Hepatocyte (in vitro differentiated cells): ENCODE measurements at regions not wholly inside any gene's neighbourhood (a gene's known extent, or its start where the extent isn't known, plus 50 kb on each side); places are given as distances from the start of the nearest gene placed in this dataset.

Source experiments
- DNase-seq: peaks from one replicate; pipeline ENCODE4 v3.0.0-alpha.2; 2016; ENCODE audit warnings: low spot score
- H2AFZ ChIP-seq: fragments of 200-600 bp; sonication (generic); 2 replicates; pipeline ENCODE4 v1.6.0; 2016; ENCODE audit warnings: antibody characterized with exemption, mild to moderate bottlenecking
- H3K27ac ChIP-seq: fragments of 200-600 bp; sonication (generic); 2 replicates; pipeline ENCODE4 v1.5.1; 2016; ENCODE audit warnings: mild to moderate bottlenecking
- H3K27me3 ChIP-seq: fragments of 200-600 bp; sonication (generic); 2 replicates; pipeline ENCODE4 v1.6.1; 2016
- H3K36me3 ChIP-seq: fragments of 200-600 bp; sonication (generic); replicated peaks from 2 replicates; pipeline ENCODE4 v1.5.1; 2016; ENCODE audit warnings: low read depth; ENCODE audit not compliant: insufficient read depth
- H3K4me1 ChIP-seq: fragments of 200-600 bp; sonication (generic); 2 replicates; pipeline ENCODE4 v1.5.1; 2016; ENCODE audit warnings: mild to moderate bottlenecking, moderate library complexity; ENCODE audit not compliant: insufficient read depth
- H3K4me2 ChIP-seq: fragments of 200-600 bp; sonication (generic); 2 replicates; pipeline ENCODE4 v1.6.0; 2016
- H3K4me3 ChIP-seq: fragments of 200-600 bp; sonication (generic); 2 replicates; pipeline ENCODE4 v1.5.1; 2016; ENCODE audit warnings: mild to moderate bottlenecking
- H3K79me2 ChIP-seq: fragments of 200-600 bp; sonication (generic); 2 replicates; pipeline ENCODE4 v1.6.0; 2017; ENCODE audit warnings: mild to moderate bottlenecking
- H3K9me2 ChIP-seq: fragments of 200-600 bp; sonication (generic); replicated peaks from 2 replicates; pipeline ENCODE4 v1.6.0; 2017; ENCODE audit warnings: mild to moderate bottlenecking; ENCODE audit not compliant: insufficient read depth
- H3K9me3 ChIP-seq: fragments of 200-600 bp; sonication (generic); 2 replicates; pipeline ENCODE4 v1.5.1; 2016; ENCODE audit warnings: low read depth, mild to moderate bottlenecking
- H4K20me1 ChIP-seq: fragments of 200-600 bp; sonication (generic); 2 replicates; pipeline ENCODE4 v1.6.0; 2016; ENCODE audit warnings: mild to moderate bottlenecking; ENCODE audit not compliant: insufficient read depth, poor library complexity, severe bottlenecking
- CTCF ChIP-seq: fragments of 200-600 bp; sonication (generic); IDR thresholded peaks from 2 replicates; pipeline ENCODE4 v1.5.1; 2016; ENCODE audit warnings: antibody characterized with exemption, mild to moderate bottlenecking; ENCODE audit not compliant: poor library complexity
- EZH2 ChIP-seq: fragments of 200-600 bp; sonication (generic); IDR thresholded peaks from 2 replicates; pipeline ENCODE4 v1.6.1; 2016; ENCODE audit warnings: antibody characterized with exemption, mild to moderate bottlenecking, borderline replicate concordance
- EZH2phosphoT487 ChIP-seq: fragments of 200-600 bp; sonication (generic); IDR thresholded peaks from one replicate; pipeline ENCODE4 v1.6.1; 2018; ENCODE audit warnings: antibody characterized with exemption, mild to moderate bottlenecking, low read depth, moderate library complexity; ENCODE audit not compliant: unreplicated experiment, severe bottlenecking
- WGBS: methylation state at CpG from one replicate; pipeline ENCODE4 v1.1.6; 2016; ENCODE audit warnings: low lambda C conversion rate; ENCODE audit errors: missing lambda C conversion rate; 5-methylcytosine and 5-hydroxymethylcytosine counted together

- Histone ChIP-seq H3K4me2 (no peak overlapping the region), H3K9me2 (no peaks in the 10 kb centered on the region), H3K4me3 (no peak overlapping the region), H2AFZ (no peak overlapping the region), H3K27me3 (no peaks in the 10 kb centered on the region), H3K4me1 (no peaks in the 10 kb centered on the region), H3K27ac (no peak overlapping the region), H4K20me1 (no peaks in the 10 kb centered on the region), H3K9me3 (no peaks in the 10 kb centered on the region), H3K36me3 (no peaks in the 10 kb centered on the region), H3K79me2 (no peaks in the 10 kb centered on the region)
- DNase-seq: no peak
- TF ChIP-seq CTCF (no peak), EZH2phosphoT487 (no peak), EZH2 (no peak)
- WGBS: 89% methylated on average over 2 of the region's 2 CpGs
These were observed 364.7 kb downstream of the PRELID2 start for GRCh38 chr5:145470396-145470979.

- Histone ChIP-seq H4K20me1 (no peaks in the 10 kb centered on the region), H3K36me3 (no peaks in the 10 kb centered on the region), H3K27me3 (no peaks in the 10 kb centered on the region), H3K9me3 (no peaks in the 10 kb centered on the region), H3K9me2 (no peaks in the 10 kb centered on the region), H3K4me1 (peaks cover 3% of the 10 kb centered on the region), H3K79me2 (no peaks in the 10 kb centered on the region), H2AFZ (no peak overlapping the region), H3K27ac (no peak overlapping the region), H3K4me3 (no peak overlapping the region), H3K4me2 (no peak overlapping the region)
- 97% methylated on average over 3 of the region's 3 CpGs for WGBS
- no peak for DNase-seq
- TF ChIP-seq EZH2: no peak
- TF ChIP-seq EZH2phosphoT487: no peak
- no peak for TF ChIP-seq CTCF
These were observed 367.7 kb downstream of the PRELID2 start for GRCh38 chr5:145467446-145467845.

DNA sequence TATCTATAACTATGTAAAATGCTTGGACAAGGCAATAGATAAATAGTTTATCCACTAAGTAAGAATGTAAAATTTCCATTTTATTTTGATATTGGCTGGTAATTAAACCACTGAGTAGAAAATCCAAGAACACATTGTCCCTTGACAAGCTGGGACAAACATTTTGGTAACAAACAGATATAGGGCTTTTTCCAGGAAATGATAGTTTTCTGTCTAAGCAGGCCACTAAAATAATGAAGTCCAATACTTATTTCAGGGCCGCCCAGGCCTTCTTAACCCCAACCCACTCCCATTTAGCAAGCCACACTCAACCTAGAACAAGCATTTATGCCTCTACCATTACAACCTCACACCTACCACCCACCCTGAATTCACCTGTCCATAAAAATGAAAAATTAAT lies 368.6 kb downstream of the PRELID2 start:
- DNase-seq: no peak
- Histone ChIP-seq H3K4me3 (no peak overlapping the region), H3K4me1 (peaks cover 3% of the 10 kb centered on the region), H3K27me3 (no peaks in the 10 kb centered on the region), H3K36me3 (no peaks in the 10 kb centered on the region), H3K9me2 (no peaks in the 10 kb centered on the region), H3K27ac (no peak overlapping the region), H3K79me2 (no peaks in the 10 kb centered on the region), H3K9me3 (no peaks in the 10 kb centered on the region), H4K20me1 (no peaks in the 10 kb centered on the region), H3K4me2 (no peak overlapping the region), H2AFZ (no peak overlapping the region)
- no peak for TF ChIP-seq CTCF
- no peak for TF ChIP-seq EZH2
- TF ChIP-seq EZH2phosphoT487: no peak
- WGBS: 100% methylated on average over 1 of the region's 1 CpG
